Mesothelial cell of epicardium (in vitro differentiated cells): ENCODE measurements at regions not wholly inside any gene's neighbourhood (a gene's known extent, or its start where the extent isn't known, plus 50 kb on each side); places are given as distances from the start of the nearest gene placed in this dataset.

ENCODE experiments used
- DNase-seq, 2 experiments: peaks; one replicate each; pipeline ENCODE4 v3.0.0; 2021; ENCODE audit warnings: low spot score in 2 of 2; ENCODE audit not compliant: unreplicated experiment in 2 of 2
- H3K27ac Mint-ChIP-seq: 2 replicates; pipeline ENCODE4 v1.8.0; 2021; ENCODE audit warnings: mixed read lengths
- H3K27me3 Mint-ChIP-seq: 2 replicates; pipeline ENCODE4 v1.8.0; 2021; ENCODE audit warnings: low read depth, mixed read lengths
- H3K36me3 Mint-ChIP-seq: 2 replicates; pipeline ENCODE4 v1.8.0; 2021; ENCODE audit warnings: mixed read lengths
- H3K4me1 Mint-ChIP-seq: 2 replicates; pipeline ENCODE4 v1.8.0; 2021; ENCODE audit warnings: mixed read lengths
- H3K4me3 Mint-ChIP-seq: 2 replicates; pipeline ENCODE4 v1.8.0; 2021; ENCODE audit warnings: mild to moderate bottlenecking, moderate library complexity, mixed read lengths
- H3K9me3 Mint-ChIP-seq: 2 replicates; pipeline ENCODE4 v1.8.0; 2021; ENCODE audit warnings: mixed read lengths
- CTCF ChIP-seq: fragments of 200-600 bp; sonication (generic); IDR thresholded peaks from one replicate; pipeline ENCODE4 v1.5.0; 2021; ENCODE audit warnings: antibody characterized with exemption; ENCODE audit not compliant: unreplicated experiment

DNA sequence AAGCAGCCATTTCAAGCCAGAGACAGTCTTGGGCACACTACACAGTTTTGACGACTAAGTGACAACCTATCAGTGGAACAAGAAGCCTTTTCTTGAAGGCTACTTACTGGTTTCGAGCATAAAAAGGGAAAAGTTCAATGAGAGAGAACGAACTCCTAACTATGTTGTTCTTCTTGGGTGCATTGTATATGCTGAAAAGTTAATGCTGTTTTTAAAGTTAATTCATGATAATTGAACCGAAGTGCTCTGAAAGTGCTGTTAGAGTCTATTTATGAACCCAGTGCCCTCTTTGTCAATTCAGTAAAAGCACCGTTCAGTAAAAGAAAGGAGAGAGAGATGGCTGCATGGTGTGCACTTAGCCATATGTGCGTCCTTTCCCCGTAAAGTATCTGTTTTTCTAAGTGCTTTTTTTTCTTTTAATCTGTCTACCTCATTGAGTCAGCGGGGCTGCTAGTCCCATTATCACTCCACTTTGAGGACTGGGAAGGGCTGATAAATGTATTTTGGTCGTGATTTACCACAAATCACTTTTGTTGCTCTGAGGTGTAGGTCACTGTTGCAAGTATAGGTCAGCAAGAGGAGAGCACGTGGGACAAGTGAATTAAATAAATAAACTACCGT lies 380.7 kb upstream of the GOLIM4 start:
- peak overlapping the region; percentile 77 for H3K27ac Mint-ChIP-seq
- H3K36me3 Mint-ChIP-seq, result peaks cover 2% of the 10 kb centered on the region
- no peaks in the 10 kb centered on the region for H3K27me3 Mint-ChIP-seq
- no peak overlapping the region for H3K4me3 Mint-ChIP-seq
- H3K4me1 Mint-ChIP-seq, result peaks cover 43% of the 10 kb centered on the region
- H3K9me3 Mint-ChIP-seq, result no peaks in the 10 kb centered on the region
- no peak for DNase-seq
- TF ChIP-seq CTCF, result no peak

DNA sequence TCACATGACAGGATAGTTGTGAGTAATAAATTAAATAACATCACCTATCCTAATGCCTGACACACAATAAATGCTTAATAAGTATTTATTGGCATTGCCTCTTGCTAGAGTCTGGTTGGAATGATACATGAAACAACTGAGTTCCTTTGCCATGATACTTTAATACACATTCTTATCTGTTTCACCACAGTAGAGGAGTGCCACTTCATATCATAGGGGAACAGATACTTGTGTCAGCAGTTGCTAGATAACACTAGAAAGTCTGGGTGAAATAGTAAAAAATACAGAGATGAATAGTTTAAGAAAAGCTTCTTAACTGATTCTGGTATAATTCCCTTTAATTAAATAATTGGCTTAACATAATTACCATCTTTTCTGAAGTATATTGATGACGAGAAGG lies 380.0 kb upstream of the GOLIM4 start:
- Mint-ChIP-seq H3K9me3 (no peaks in the 10 kb centered on the region), H3K4me3 (no peak overlapping the region), H3K27me3 (no peaks in the 10 kb centered on the region), H3K27ac (peak overlapping the region; percentile 74), H3K4me1 (peaks cover 47% of the 10 kb centered on the region), H3K36me3 (peaks cover 2% of the 10 kb centered on the region)
- no peak for TF ChIP-seq CTCF
- no peak for DNase-seq

- Mint-ChIP-seq H3K27me3 (no peaks in the 10 kb centered on the region), H3K4me1 (peaks cover 59% of the 10 kb centered on the region), H3K36me3 (no peaks in the 10 kb centered on the region), H3K27ac (peak overlapping the region; percentile 50), H3K4me3 (no peak overlapping the region), H3K9me3 (no peaks in the 10 kb centered on the region)
- TF ChIP-seq CTCF, result no peak
- DNase-seq, result no peak
These were observed 377.7 kb upstream of the GOLIM4 start for GRCh38 chr3:168473334-168473890.

- Mint-ChIP-seq H3K4me1 (peaks cover 55% of the 10 kb centered on the region), H3K4me3 (no peak overlapping the region), H3K27ac (no peak overlapping the region), H3K9me3 (no peaks in the 10 kb centered on the region), H3K36me3 (no peaks in the 10 kb centered on the region), H3K27me3 (no peaks in the 10 kb centered on the region)
- no peak for DNase-seq
- TF ChIP-seq CTCF, result no peak
These were observed 377.1 kb upstream of the GOLIM4 start for GRCh38 chr3:168472783-168473182.

- H3K27ac Mint-ChIP-seq, result peak overlapping the region; percentile 75
- H3K4me1 Mint-ChIP-seq, result peaks cover 40% of the 10 kb centered on the region
These were observed 374.7 kb upstream of the GOLIM4 start for GRCh38 chr3:168470380-168470779.

More at GRCh38 chr3:168470380-168470779, 374.7 kb upstream of the GOLIM4 start:
- Mint-ChIP-seq H3K36me3 (peaks cover 3% of the 10 kb centered on the region), H3K27me3 (no peaks in the 10 kb centered on the region), H3K4me3 (no peak overlapping the region), H3K9me3 (peaks cover 4% of the 10 kb centered on the region)
- DNase-seq, result no peak
- TF ChIP-seq CTCF, result no peak
